ENCODE measurements at regions not wholly inside any gene's neighbourhood (a gene's known extent, or its start where the extent isn't known, plus 50 kb on each side); places are given as distances from the start of the nearest gene placed in this dataset.

GRCh38 chr4:147328189-147328588 lies 152.7 kb upstream of the EDNRA start:
- DNase-seq (ENCODE audit: low spot score in 2 of 2) (no peak), ATAC-seq (replicated peaks; ENCODE audit: extremely low read depth, poor library complexity, severe bottlenecking) (no peak)
- H3K27ac Mint-ChIP-seq (ENCODE audit: low read depth) = no peak overlapping the region
- no peaks in the 10 kb centered on the region for H3K27me3 Mint-ChIP-seq
- H3K4me1 Mint-ChIP-seq = no peaks in the 10 kb centered on the region
- no peaks in the 10 kb centered on the region for H3K9me3 Mint-ChIP-seq
- H3K36me3 Mint-ChIP-seq (ENCODE audit: insufficient read depth) = no peaks in the 10 kb centered on the region
- H3K4me3 Mint-ChIP-seq = no peak overlapping the region

- DNase-seq (ENCODE audit: low spot score in 2 of 2) = no peak
- Mint-ChIP-seq H3K27ac (ENCODE audit: low read depth) (no peak overlapping the region), H3K4me1 (no peaks in the 10 kb centered on the region), H3K27me3 (no peaks in the 10 kb centered on the region), H3K4me3 (no peak overlapping the region), H3K36me3 (ENCODE audit: insufficient read depth) (no peaks in the 10 kb centered on the region), H3K9me3 (no peaks in the 10 kb centered on the region)
- ATAC-seq (replicated peaks; ENCODE audit: extremely low read depth, poor library complexity, severe bottlenecking) = no peak
Observed at GRCh38 chr4:147328756-147329446, 152.0 kb upstream of the EDNRA start.

GRCh38 chr4:147332091-147332490 lies 148.8 kb upstream of the EDNRA start:
- H3K36me3 Mint-ChIP-seq (ENCODE audit: insufficient read depth) = no peaks in the 10 kb centered on the region
- no peaks in the 10 kb centered on the region for H3K4me1 Mint-ChIP-seq
- no peak overlapping the region for H3K27ac Mint-ChIP-seq (ENCODE audit: low read depth)
- H3K9me3 Mint-ChIP-seq = no peaks in the 10 kb centered on the region
- no peak overlapping the region for H3K4me3 Mint-ChIP-seq
- no peaks in the 10 kb centered on the region for H3K27me3 Mint-ChIP-seq
- ATAC-seq (replicated peaks; ENCODE audit: extremely low read depth, poor library complexity, severe bottlenecking) (no peak), DNase-seq (ENCODE audit: low spot score in 2 of 2) (no peak)

- no peak overlapping the region for H3K27ac Mint-ChIP-seq (ENCODE audit: low read depth)
- H3K4me3 Mint-ChIP-seq = no peak overlapping the region
- DNase-seq (ENCODE audit: low spot score in 2 of 2) = no peak
- H3K4me1 Mint-ChIP-seq = no peaks in the 10 kb centered on the region
- peaks cover 9% of the 10 kb centered on the region for H3K9me3 Mint-ChIP-seq
- peaks cover 3% of the 10 kb centered on the region for H3K36me3 Mint-ChIP-seq (ENCODE audit: insufficient read depth)
- H3K27me3 Mint-ChIP-seq = no peaks in the 10 kb centered on the region
- ATAC-seq (replicated peaks; ENCODE audit: extremely low read depth, poor library complexity, severe bottlenecking) = no peak
Observed at GRCh38 chr4:147334478-147334877, 146.4 kb upstream of the EDNRA start.

- peaks cover 3% of the 10 kb centered on the region for H3K36me3 Mint-ChIP-seq (ENCODE audit: insufficient read depth)
- no peaks in the 10 kb centered on the region for H3K27me3 Mint-ChIP-seq
- H3K4me3 Mint-ChIP-seq = no peak overlapping the region
- H3K9me3 Mint-ChIP-seq = peaks cover 9% of the 10 kb centered on the region
- no peak overlapping the region for H3K27ac Mint-ChIP-seq (ENCODE audit: low read depth)
- ATAC-seq (replicated peaks; ENCODE audit: extremely low read depth, poor library complexity, severe bottlenecking) (no peak), DNase-seq (ENCODE audit: low spot score in 2 of 2) (no peak)
- H3K4me1 Mint-ChIP-seq = no peaks in the 10 kb centered on the region
Observed at GRCh38 chr4:147335183-147335582, 145.7 kb upstream of the EDNRA start.

- Mint-ChIP-seq H3K27ac (ENCODE audit: low read depth) (no peak overlapping the region), H3K9me3 (peaks cover 9% of the 10 kb centered on the region), H3K36me3 (ENCODE audit: insufficient read depth) (peaks cover 3% of the 10 kb centered on the region)
Observed at GRCh38 chr4:147336252-147336651, 144.6 kb upstream of the EDNRA start.

GRCh38 chr4:147339100-147339499 lies 141.8 kb upstream of the EDNRA start:
- Mint-ChIP-seq H3K4me3 (no peak overlapping the region), H3K27me3 (no peaks in the 10 kb centered on the region), H3K27ac (ENCODE audit: low read depth) (no peak overlapping the region), H3K9me3 (peaks cover 9% of the 10 kb centered on the region), H3K4me1 (no peaks in the 10 kb centered on the region), H3K36me3 (ENCODE audit: insufficient read depth) (peaks cover 3% of the 10 kb centered on the region)
- DNase-seq (ENCODE audit: low spot score in 2 of 2) (no peak), ATAC-seq (replicated peaks; ENCODE audit: extremely low read depth, poor library complexity, severe bottlenecking) (no peak)

More at GRCh38 chr4:147336252-147336651, 144.6 kb upstream of the EDNRA start:
- ATAC-seq (replicated peaks; ENCODE audit: extremely low read depth, poor library complexity, severe bottlenecking) = no peak
- Mint-ChIP-seq H3K4me1 (no peaks in the 10 kb centered on the region), H3K27me3 (no peaks in the 10 kb centered on the region), H3K4me3 (no peak overlapping the region)
- no peak for DNase-seq (ENCODE audit: low spot score in 2 of 2)

- H3K4me1 Mint-ChIP-seq = no peaks in the 10 kb centered on the region
- ATAC-seq (replicated peaks; ENCODE audit: extremely low read depth, poor library complexity, severe bottlenecking) (no peak), DNase-seq (ENCODE audit: low spot score in 2 of 2) (no peak)
- H3K36me3 Mint-ChIP-seq (ENCODE audit: insufficient read depth) = peaks cover 3% of the 10 kb centered on the region
- H3K4me3 Mint-ChIP-seq = no peak overlapping the region
- H3K9me3 Mint-ChIP-seq = peaks cover 9% of the 10 kb centered on the region
- H3K27me3 Mint-ChIP-seq = no peaks in the 10 kb centered on the region
- H3K27ac Mint-ChIP-seq (ENCODE audit: low read depth) = no peak overlapping the region
Observed at GRCh38 chr4:147340111-147340510, 140.8 kb upstream of the EDNRA start.

- DNase-seq (ENCODE audit: low spot score in 2 of 2) (no peak), ATAC-seq (replicated peaks; ENCODE audit: extremely low read depth, poor library complexity, severe bottlenecking) (no peak)
- H3K27ac Mint-ChIP-seq (ENCODE audit: low read depth) = no peak overlapping the region
- H3K9me3 Mint-ChIP-seq = peaks cover 9% of the 10 kb centered on the region
- H3K4me1 Mint-ChIP-seq = no peaks in the 10 kb centered on the region
- H3K27me3 Mint-ChIP-seq = no peaks in the 10 kb centered on the region
- H3K4me3 Mint-ChIP-seq = no peak overlapping the region
- H3K36me3 Mint-ChIP-seq (ENCODE audit: insufficient read depth) = peaks cover 3% of the 10 kb centered on the region
Observed at GRCh38 chr4:147340591-147341120, 140.2 kb upstream of the EDNRA start.

- Mint-ChIP-seq H3K9me3 (no peaks in the 10 kb centered on the region), H3K27me3 (no peaks in the 10 kb centered on the region), H3K27ac (ENCODE audit: low read depth) (no peak overlapping the region), H3K36me3 (ENCODE audit: insufficient read depth) (peaks cover 1% of the 10 kb centered on the region), H3K4me3 (no peak overlapping the region), H3K4me1 (no peaks in the 10 kb centered on the region)
- DNase-seq (ENCODE audit: low spot score in 2 of 2) (no peak), ATAC-seq (replicated peaks; ENCODE audit: extremely low read depth, poor library complexity, severe bottlenecking) (no peak)
Observed at GRCh38 chr4:147343692-147344091, 137.2 kb upstream of the EDNRA start.

- no peaks in the 10 kb centered on the region for H3K27me3 Mint-ChIP-seq
- no peak overlapping the region for H3K4me3 Mint-ChIP-seq
- H3K4me1 Mint-ChIP-seq = no peaks in the 10 kb centered on the region
- H3K36me3 Mint-ChIP-seq (ENCODE audit: insufficient read depth) = peaks cover 1% of the 10 kb centered on the region
- peaks cover 6% of the 10 kb centered on the region for H3K9me3 Mint-ChIP-seq
- no peak overlapping the region for H3K27ac Mint-ChIP-seq (ENCODE audit: low read depth)
- DNase-seq (ENCODE audit: low spot score in 2 of 2) (no peak), ATAC-seq (replicated peaks; ENCODE audit: extremely low read depth, poor library complexity, severe bottlenecking) (no peak)
Observed at GRCh38 chr4:147345662-147346061, 135.2 kb upstream of the EDNRA start.

- Mint-ChIP-seq H3K9me3 (peaks cover 6% of the 10 kb centered on the region), H3K36me3 (ENCODE audit: insufficient read depth) (peaks cover 1% of the 10 kb centered on the region), H3K27me3 (no peaks in the 10 kb centered on the region), H3K4me1 (no peaks in the 10 kb centered on the region), H3K27ac (ENCODE audit: low read depth) (no peak overlapping the region), H3K4me3 (no peak overlapping the region)
- DNase-seq (ENCODE audit: low spot score in 2 of 2) (no peak), ATAC-seq (replicated peaks; ENCODE audit: extremely low read depth, poor library complexity, severe bottlenecking) (no peak)
Observed at GRCh38 chr4:147347217-147347616, 133.7 kb upstream of the EDNRA start.

- no peak for DNase-seq (ENCODE audit: low spot score in 2 of 2)
- no peak overlapping the region for H3K27ac Mint-ChIP-seq (ENCODE audit: low read depth)
Observed at GRCh38 chr4:147349193-147349592, 131.7 kb upstream of the EDNRA start.

More at GRCh38 chr4:147349193-147349592, 131.7 kb upstream of the EDNRA start:
- Mint-ChIP-seq H3K4me1 (no peaks in the 10 kb centered on the region), H3K36me3 (ENCODE audit: insufficient read depth) (peaks cover 1% of the 10 kb centered on the region), H3K4me3 (no peak overlapping the region), H3K27me3 (no peaks in the 10 kb centered on the region), H3K9me3 (peaks cover 6% of the 10 kb centered on the region)
- no peak for ATAC-seq (replicated peaks; ENCODE audit: extremely low read depth, poor library complexity, severe bottlenecking)
